ENCODE measurements at regions not wholly inside any gene's neighbourhood (a gene's known extent, or its start where the extent isn't known, plus 50 kb on each side); places are given as distances from the start of the nearest gene placed in this dataset.

- H3K4me1 ChIP-seq (ENCODE audit: control insufficient read depth in 5 of 5, insufficient read depth in 5 of 5, low read length in 5 of 5): peaks cover 0 to 4% (median 0%) of the 10 kb centered on the region in 5 donors
- ATAC-seq (ENCODE audit: insufficient read depth, low FRiP score): no peak
- no peak for TF ChIP-seq CTCF (IDR thresholded peaks at IDR 0.05; ENCODE audit: control extremely low read depth, extremely low read depth)
- no peaks in the 10 kb centered on the region for H3K9me3 ChIP-seq (ENCODE audit: control insufficient read depth in 4 of 4, insufficient read depth in 3 of 4, low read length in 3 of 4)
- DNase-seq: no peak
- WGBS, 2 donors: 60 to 67% methylated on average over 2 of the region's 2 CpGs
- H3K4me3 ChIP-seq: no peak overlapping the region
- no peaks in the 10 kb centered on the region for H3K27me3 ChIP-seq (ENCODE audit: control insufficient read depth in 3 of 3, insufficient read depth in 3 of 3, low read length in 2 of 3)
- no peak overlapping the region for H3K27ac ChIP-seq (ENCODE audit: low read depth in 1 of 2, low read length in 1 of 2)
- H3K9ac ChIP-seq (ENCODE audit: insufficient read depth in 1 of 2, low read length in 2 of 2): no peak overlapping the region
- no peaks in the 10 kb centered on the region for H3K36me3 ChIP-seq (ENCODE audit: control insufficient read depth in 4 of 4, insufficient read depth in 4 of 4, low read length in 4 of 4)
Measured at GRCh38 chr4:157564771-157565170, 344.2 kb downstream of the GRIA2 start.

GRCh38 chr4:157564218-157564617, 343.7 kb downstream of the GRIA2 start:
- no peak for DNase-seq
- TF ChIP-seq CTCF (IDR thresholded peaks at IDR 0.05; ENCODE audit: control extremely low read depth, extremely low read depth): no peak
- Histone ChIP-seq H3K9ac (ENCODE audit: insufficient read depth in 1 of 2, low read length in 2 of 2) (no peak overlapping the region), H3K4me3 (no peak overlapping the region), H3K4me1 (ENCODE audit: control insufficient read depth in 5 of 5, insufficient read depth in 5 of 5, low read length in 5 of 5) (peaks cover 0 to 4% (median 0%) of the 10 kb centered on the region in 5 donors), H3K27me3 (ENCODE audit: control insufficient read depth in 3 of 3, insufficient read depth in 3 of 3, low read length in 2 of 3) (no peaks in the 10 kb centered on the region), H3K9me3 (ENCODE audit: control insufficient read depth in 4 of 4, insufficient read depth in 3 of 4, low read length in 3 of 4) (no peaks in the 10 kb centered on the region), H3K27ac (ENCODE audit: low read depth in 1 of 2, low read length in 1 of 2) (no peak overlapping the region), H3K36me3 (ENCODE audit: control insufficient read depth in 4 of 4, insufficient read depth in 4 of 4, low read length in 4 of 4) (no peaks in the 10 kb centered on the region)
- no peak for ATAC-seq (ENCODE audit: insufficient read depth, low FRiP score)
- WGBS, 2 donors: 75 to 89% methylated on average over 2 of the region's 2 CpGs

- no peak for TF ChIP-seq CTCF (IDR thresholded peaks at IDR 0.05; ENCODE audit: control extremely low read depth, extremely low read depth)
- DNase-seq (no peak), ATAC-seq (ENCODE audit: insufficient read depth, low FRiP score) (no peak)
- Histone ChIP-seq H3K27me3 (ENCODE audit: control insufficient read depth in 3 of 3, insufficient read depth in 3 of 3, low read length in 2 of 3) (no peaks in the 10 kb centered on the region), H3K27ac (ENCODE audit: low read depth in 1 of 2, low read length in 1 of 2) (no peak overlapping the region), H3K9ac (ENCODE audit: insufficient read depth in 1 of 2, low read length in 2 of 2) (no peak overlapping the region), H3K4me3 (no peak overlapping the region), H3K9me3 (ENCODE audit: control insufficient read depth in 4 of 4, insufficient read depth in 3 of 4, low read length in 3 of 4) (no peaks in the 10 kb centered on the region), H3K36me3 (ENCODE audit: control insufficient read depth in 4 of 4, insufficient read depth in 4 of 4, low read length in 4 of 4) (no peaks in the 10 kb centered on the region), H3K4me1 (ENCODE audit: control insufficient read depth in 5 of 5, insufficient read depth in 5 of 5, low read length in 5 of 5) (no peaks in the 10 kb centered on the region)
- WGBS, 2 donors: 67 to 72% methylated on average over 2 of the region's 2 CpGs
Measured at GRCh38 chr4:157558016-157558415, 337.5 kb downstream of the GRIA2 start.

- H3K4me3 ChIP-seq: no peak overlapping the region
- no peak overlapping the region for H3K27ac ChIP-seq (ENCODE audit: low read depth in 1 of 2, low read length in 1 of 2)
- 55 to 59% methylated on average over 5 of the region's 5 CpGs for WGBS, 2 donors
- no peaks in the 10 kb centered on the region for H3K9me3 ChIP-seq (ENCODE audit: control insufficient read depth in 4 of 4, insufficient read depth in 3 of 4, low read length in 3 of 4)
- ATAC-seq (ENCODE audit: insufficient read depth, low FRiP score) (no peak), DNase-seq (no peak)
- no peaks in the 10 kb centered on the region for H3K36me3 ChIP-seq (ENCODE audit: control insufficient read depth in 4 of 4, insufficient read depth in 4 of 4, low read length in 4 of 4)
- no peaks in the 10 kb centered on the region for H3K4me1 ChIP-seq (ENCODE audit: control insufficient read depth in 5 of 5, insufficient read depth in 5 of 5, low read length in 5 of 5)
- no peaks in the 10 kb centered on the region for H3K27me3 ChIP-seq (ENCODE audit: control insufficient read depth in 3 of 3, insufficient read depth in 3 of 3, low read length in 2 of 3)
- no peak for TF ChIP-seq CTCF (IDR thresholded peaks at IDR 0.05; ENCODE audit: control extremely low read depth, extremely low read depth)
- H3K9ac ChIP-seq (ENCODE audit: insufficient read depth in 1 of 2, low read length in 2 of 2): no peak overlapping the region
Measured at GRCh38 chr4:157550028-157550427, 329.5 kb downstream of the GRIA2 start.

Measured in lung (tissue), 11 donors.